AG10803 (cell line): ENCODE measurements at regions not wholly inside any gene's neighbourhood (a gene's known extent, or its start where the extent isn't known, plus 50 kb on each side); places are given as distances from the start of the nearest gene placed in this dataset.

Experiments
- DNase-seq: peaks from one replicate; pipeline ENCODE4 v3.0.0; 2010; ENCODE audit warnings: low read depth
- H3K4me3 ChIP-seq: 2 replicates; pipeline ENCODE4 v1.5.1; 2011; ENCODE audit warnings: mild to moderate bottlenecking, low read length, control low read depth
- TF ChIP-seq, protein P1 (sequence below): conservative IDR thresholded peaks from 2 replicates; pipeline ENCODE4 v1.5.1; 2011; ENCODE audit warnings: mild to moderate bottlenecking, low read length, control low read depth, inconsistent platforms

DNA sequence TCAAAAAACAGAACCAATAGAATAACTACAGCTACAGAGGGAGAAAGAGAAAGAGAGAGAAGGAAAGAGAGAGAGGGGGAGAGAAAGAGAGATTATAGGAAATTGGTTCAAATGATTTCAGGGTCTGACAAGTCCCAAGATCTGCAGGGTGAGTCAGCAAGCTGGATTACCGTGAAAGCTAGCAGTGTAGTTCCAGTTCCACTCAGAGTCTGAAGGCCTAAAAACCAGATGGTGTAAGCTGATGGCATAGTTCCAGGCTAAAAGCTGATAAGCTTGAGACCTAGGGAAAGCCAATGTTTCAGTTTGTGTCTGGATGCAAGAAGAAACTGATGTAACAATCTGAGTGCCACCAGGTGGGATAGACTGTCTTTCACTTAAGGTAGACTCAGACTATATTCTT is 397.7 kb downstream of the TRIB2 start:
- peak; percentile 1 for DNase-seq
- TF ChIP-seq, protein P1, sequence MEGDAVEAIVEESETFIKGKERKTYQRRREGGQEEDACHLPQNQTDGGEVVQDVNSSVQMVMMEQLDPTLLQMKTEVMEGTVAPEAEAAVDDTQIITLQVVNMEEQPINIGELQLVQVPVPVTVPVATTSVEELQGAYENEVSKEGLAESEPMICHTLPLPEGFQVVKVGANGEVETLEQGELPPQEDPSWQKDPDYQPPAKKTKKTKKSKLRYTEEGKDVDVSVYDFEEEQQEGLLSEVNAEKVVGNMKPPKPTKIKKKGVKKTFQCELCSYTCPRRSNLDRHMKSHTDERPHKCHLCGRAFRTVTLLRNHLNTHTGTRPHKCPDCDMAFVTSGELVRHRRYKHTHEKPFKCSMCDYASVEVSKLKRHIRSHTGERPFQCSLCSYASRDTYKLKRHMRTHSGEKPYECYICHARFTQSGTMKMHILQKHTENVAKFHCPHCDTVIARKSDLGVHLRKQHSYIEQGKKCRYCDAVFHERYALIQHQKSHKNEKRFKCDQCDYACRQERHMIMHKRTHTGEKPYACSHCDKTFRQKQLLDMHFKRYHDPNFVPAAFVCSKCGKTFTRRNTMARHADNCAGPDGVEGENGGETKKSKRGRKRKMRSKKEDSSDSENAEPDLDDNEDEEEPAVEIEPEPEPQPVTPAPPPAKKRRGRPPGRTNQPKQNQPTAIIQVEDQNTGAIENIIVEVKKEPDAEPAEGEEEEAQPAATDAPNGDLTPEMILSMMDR, result no peak

DNA sequence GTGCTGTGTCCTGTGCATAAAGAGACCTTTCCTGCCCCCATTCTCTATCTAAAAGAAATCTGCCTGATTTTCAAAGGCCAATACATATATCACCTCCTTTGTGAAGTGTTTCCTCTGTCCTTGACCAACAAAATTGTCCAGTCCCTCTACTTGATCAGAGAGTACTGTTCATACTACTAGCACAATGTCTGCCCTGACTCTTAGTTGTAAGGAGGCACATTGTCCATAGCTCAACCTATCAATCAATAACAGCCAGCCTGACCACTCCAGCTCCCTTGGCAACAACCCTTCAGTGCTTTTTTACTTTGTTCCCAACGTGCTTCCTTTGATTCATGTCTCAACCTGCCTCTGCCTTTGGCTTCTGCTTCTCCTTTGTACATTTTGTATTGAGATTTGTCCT is 398.9 kb downstream of the TRIB2 start:
- no peak for DNase-seq
- TF ChIP-seq, protein P1, result no peak
- H3K4me3 ChIP-seq, result no peak overlapping the region

More for the DNA sequence above, 397.7 kb downstream of the TRIB2 start:
- H3K4me3 ChIP-seq, result no peak overlapping the region

DNA sequence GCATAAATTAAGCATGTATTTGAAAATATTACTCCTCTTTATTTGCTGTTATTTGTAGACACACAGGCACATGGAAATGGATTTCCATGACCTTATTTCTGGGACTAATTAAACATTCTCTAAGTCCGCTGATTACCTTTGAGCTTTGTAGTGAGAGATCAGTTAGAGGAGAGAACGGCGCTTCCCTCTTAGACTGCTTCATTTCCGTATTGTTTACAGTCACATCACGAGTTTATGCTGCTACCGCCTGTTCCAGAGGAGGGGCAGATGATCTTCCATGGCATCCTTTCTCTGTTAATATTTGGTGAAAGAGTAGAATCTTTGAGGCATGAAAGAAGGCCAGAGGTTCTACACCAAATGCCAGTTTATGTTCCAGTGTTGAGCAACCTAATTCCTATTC is 404.4 kb downstream of the TRIB2 start:
- no peak overlapping the region for H3K4me3 ChIP-seq
- DNase-seq, result no peak
- TF ChIP-seq, protein P1, result no peak

GRCh38 chr2:13128139-13128538 is 411.4 kb downstream of the TRIB2 start:
- DNase-seq, result no peak
- TF ChIP-seq, protein P1, result no peak
- no peak overlapping the region for H3K4me3 ChIP-seq

- TF ChIP-seq, protein P1, result no peak
- H3K4me3 ChIP-seq, result no peak overlapping the region
- no peak for DNase-seq
Observed at GRCh38 chr2:13135369-13135768, 418.6 kb downstream of the TRIB2 start.

GRCh38 chr2:13135856-13136255 is 419.1 kb downstream of the TRIB2 start:
- H3K4me3 ChIP-seq, result no peak overlapping the region
- DNase-seq, result no peak
- TF ChIP-seq, protein P1, result no peak

GRCh38 chr2:13137679-13138078 is 420.9 kb downstream of the TRIB2 start:
- TF ChIP-seq, protein P1, result no peak
- H3K4me3 ChIP-seq, result no peak overlapping the region

More at GRCh38 chr2:13137679-13138078, 420.9 kb downstream of the TRIB2 start:
- DNase-seq, result no peak
